ENCODE measurements at regions not wholly inside any gene's neighbourhood (a gene's known extent, or its start where the extent isn't known, plus 50 kb on each side); places are given as distances from the start of the nearest gene placed in this dataset.

- no peak overlapping the region for H3K4me3 ChIP-seq (ENCODE audit: low read depth, low read length)
- TF ChIP-seq CTCF (conservative IDR thresholded peaks at IDR 0.05; ENCODE audit: low read depth, low read length) = no peak
- no peak for DNase-seq (ENCODE audit: low read depth)
Measured at GRCh38 chr6:98308564-98308963, 525.8 kb upstream of the POU3F2 start.

GRCh38 chr6:98310443-98310842 is 523.9 kb upstream of the POU3F2 start:
- no peak for TF ChIP-seq CTCF (conservative IDR thresholded peaks at IDR 0.05; ENCODE audit: low read depth, low read length)
- H3K4me3 ChIP-seq (ENCODE audit: low read depth, low read length) = no peak overlapping the region
- no peak for DNase-seq (ENCODE audit: low read depth)

GRCh38 chr6:98323605-98324004 is 510.8 kb upstream of the POU3F2 start:
- no peak for TF ChIP-seq CTCF (conservative IDR thresholded peaks at IDR 0.05; ENCODE audit: low read depth, low read length)
- no peak for DNase-seq (ENCODE audit: low read depth)
- no peak overlapping the region for H3K4me3 ChIP-seq (ENCODE audit: low read depth, low read length)

GRCh38 chr6:98324446-98324845 is 509.9 kb upstream of the POU3F2 start:
- DNase-seq (ENCODE audit: low read depth) = no peak
- no peak for TF ChIP-seq CTCF (conservative IDR thresholded peaks at IDR 0.05; ENCODE audit: low read depth, low read length)
- H3K4me3 ChIP-seq (ENCODE audit: low read depth, low read length) = no peak overlapping the region

DNA sequence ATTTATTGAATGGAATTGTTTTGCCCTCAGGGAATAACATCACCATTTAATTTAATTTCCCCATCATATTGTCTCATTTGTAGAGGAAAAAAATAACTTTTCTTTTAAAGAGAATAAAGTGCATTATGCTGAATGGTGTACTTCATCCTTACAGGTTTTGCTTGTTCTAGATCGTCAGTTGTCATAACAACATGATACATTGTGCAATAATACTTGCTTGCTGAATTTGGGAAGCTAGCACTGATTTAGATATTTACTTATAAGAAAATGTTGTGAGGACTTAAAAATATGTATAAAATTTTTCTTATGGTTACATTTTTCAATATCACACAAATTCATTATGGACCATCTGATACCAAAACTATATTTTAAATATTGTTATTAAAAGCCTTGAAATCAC is 509.0 kb upstream of the POU3F2 start:
- DNase-seq (ENCODE audit: low read depth) = no peak
- H3K4me3 ChIP-seq (ENCODE audit: low read depth, low read length) = no peak overlapping the region
- no peak for TF ChIP-seq CTCF (conservative IDR thresholded peaks at IDR 0.05; ENCODE audit: low read depth, low read length)

GRCh38 chr6:98333273-98333672 is 501.1 kb upstream of the POU3F2 start:
- TF ChIP-seq CTCF (conservative IDR thresholded peaks at IDR 0.05; ENCODE audit: low read depth, low read length) = no peak
- DNase-seq (ENCODE audit: low read depth) = no peak
- H3K4me3 ChIP-seq (ENCODE audit: low read depth, low read length) = no peak overlapping the region

GRCh38 chr6:98335594-98335993 is 498.8 kb upstream of the POU3F2 start:
- TF ChIP-seq CTCF (conservative IDR thresholded peaks at IDR 0.05; ENCODE audit: low read depth, low read length) = no peak
- no peak overlapping the region for H3K4me3 ChIP-seq (ENCODE audit: low read depth, low read length)
- DNase-seq (ENCODE audit: low read depth) = no peak

Data from epithelial cell of proximal tubule (primary cell).